ENCODE measurements at regions not wholly inside any gene's neighbourhood (a gene's known extent, or its start where the extent isn't known, plus 50 kb on each side); places are given as distances from the start of the nearest gene placed in this dataset.

GRCh38 chr7:54161621-54162020 is 380.6 kb upstream of the VSTM2A start:
- H3K9ac ChIP-seq (ENCODE audit: insufficient read depth, low read depth, low read length) = no peak overlapping the region
- no peak overlapping the region for H3K4me3 ChIP-seq (replicated peaks in 1 of 3; ENCODE audit: insufficient read depth in 1 of 3, low read depth in 2 of 3, low read length in 3 of 3)
- no peaks in the 10 kb centered on the region for H3K27me3 ChIP-seq (ENCODE audit: control insufficient read depth in 1 of 2, insufficient read depth in 2 of 2, low read length in 2 of 2)
- H3K36me3 ChIP-seq (replicated peaks in 1 of 2; ENCODE audit: control insufficient read depth in 1 of 2, insufficient read depth in 2 of 2, low read length in 2 of 2) = no peaks in the 10 kb centered on the region
- 0% methylated on average over 4 of the region's 4 CpGs for WGBS (ENCODE audit: low lambda C conversion rate)
- ChIA-PET CTCF (ENCODE audit: low intra/inter-chr PET ratio, low total read pairs) (no interaction called here), POLR2A (no interaction called here)
- H3K4me1 ChIP-seq (ENCODE audit: insufficient read depth, low read length) = no peaks in the 10 kb centered on the region
- no peak for ATAC-seq
- H4K20me1 ChIP-seq (ENCODE audit: insufficient read depth, low read length) = no peaks in the 10 kb centered on the region
- BruUV-seq (replicated peaks) = no TSS peak
- TF ChIP-seq ZNF10 (CRISPR knock-in tag; IDR thresholded peaks at IDR 0.05; ENCODE audit: borderline replicate concordance, low read depth) (no peak), ZHX2 (IDR thresholded peaks at IDR 0.05; ENCODE audit: low read depth) (no peak), ZHX2 (CRISPR knock-in tag; IDR thresholded peaks at IDR 0.05; ENCODE audit: borderline replicate concordance) (no peak), ZMYM3 (CRISPR knock-in tag; IDR thresholded peaks at IDR 0.05) (no peak), PBX2 (CRISPR knock-in tag; IDR thresholded peaks at IDR 0.05) (no peak), ZBTB21 (CRISPR knock-in tag; IDR thresholded peaks at IDR 0.05) (no peak), ZNF292 (CRISPR knock-in tag; IDR thresholded peaks at IDR 0.05; ENCODE audit: borderline replicate concordance, low read depth) (no peak), ATF5 (CRISPR knock-in tag; IDR thresholded peaks at IDR 0.05; ENCODE audit: low read depth) (no peak), HNF1A (IDR thresholded peaks at IDR 0.05; ENCODE audit: low read depth) (no peak), HNF1A (CRISPR knock-in tag; IDR thresholded peaks at IDR 0.05; ENCODE audit: borderline replicate concordance) (no peak), ATF7-NPFF (CRISPR knock-in tag; IDR thresholded peaks at IDR 0.05; ENCODE audit: low read depth) (no peak), FLYWCH1 (CRISPR knock-in tag; IDR thresholded peaks at IDR 0.05) (no peak), ZNF124 (CRISPR knock-in tag; IDR thresholded peaks at IDR 0.05) (no peak)
- H3K27ac ChIP-seq (ENCODE audit: extremely low read length, insufficient read depth, low read length) = no peak overlapping the region
- in situ Hi-C loops (cut with HindIII; ENCODE audit: extremely low pct_ligation_motif_present, low pct_unique_long_range_greater_than_20kb) = no loop called here
- H3K9me3 ChIP-seq (ENCODE audit: low read length) = peaks cover 85% of the 10 kb centered on the region
- no peaks in the 10 kb centered on the region for H3K79me2 ChIP-seq (ENCODE audit: insufficient read depth, low read length)
- H3K4me2 ChIP-seq (ENCODE audit: low read depth, low read length) = no peak overlapping the region
- no peak overlapping the region for H2AFZ ChIP-seq (ENCODE audit: low read length)
- intact Hi-C loops (cut with micrococcal nuclease; ENCODE audit: unreplicated experiment) = no loop called here
- no peak for FAIRE-seq
- DNase-seq (ENCODE audit: low spot score) = no peak
